ENCODE measurements at regions not wholly inside any gene's neighbourhood (a gene's known extent, or its start where the extent isn't known, plus 50 kb on each side); places are given as distances from the start of the nearest gene placed in this dataset.
"Not testable (repeated sequence)": the region's sequence is repeated elsewhere in the genome, so short reads cannot be mapped to it uniquely, and the experiment has no call there.

DNA sequence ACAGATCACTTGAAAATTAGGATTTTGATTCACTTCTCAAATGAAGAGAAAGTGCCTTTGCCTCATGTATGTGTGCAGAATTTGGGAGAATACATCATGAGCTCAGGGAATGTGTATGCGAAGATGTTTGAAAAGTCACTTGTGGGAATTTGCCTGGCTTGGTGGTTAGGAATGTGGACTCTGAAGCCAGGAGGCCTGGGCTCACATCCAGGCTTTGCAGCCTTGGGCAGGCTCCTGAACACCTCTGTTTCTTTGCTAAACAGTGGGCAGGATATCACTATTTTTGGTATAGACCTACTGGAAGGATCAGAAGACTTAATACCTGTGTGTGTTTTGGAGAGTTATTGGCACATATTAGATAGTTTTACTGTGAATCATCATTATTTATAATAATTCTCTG is 295.0 kb upstream of the PLGLB2 start:
- not testable (repeated sequence) for DNase-seq (ENCODE audit: low read depth in 1 of 2, low spot score in 1 of 2)

DNA sequence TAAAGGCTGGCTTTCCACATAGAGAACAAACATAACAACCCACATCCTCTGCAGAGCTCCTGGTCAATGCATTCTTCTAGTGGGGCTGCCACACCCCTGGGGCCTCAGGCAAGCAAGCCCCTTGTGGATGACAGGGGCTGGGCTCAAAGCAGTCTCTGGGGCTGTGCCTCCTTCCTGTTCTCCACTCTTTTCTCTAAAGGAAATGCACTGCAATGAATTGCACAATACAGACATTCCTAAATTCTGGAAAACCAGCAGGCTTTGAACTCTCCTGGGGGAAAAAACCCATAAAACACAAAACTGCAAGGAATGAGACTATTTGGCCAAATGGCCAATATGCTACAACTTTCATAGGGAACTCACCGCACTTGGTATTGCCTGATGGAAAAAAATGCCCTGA is 293.9 kb upstream of the PLGLB2 start:
- not testable (repeated sequence) for DNase-seq (ENCODE audit: low read depth in 1 of 2, low spot score in 1 of 2)

- not testable (repeated sequence) for DNase-seq (ENCODE audit: low read depth in 1 of 2, low spot score in 1 of 2)
Measured at GRCh38 chr2:87454421-87454820, 293.5 kb upstream of the PLGLB2 start.

- not testable (repeated sequence) for DNase-seq (ENCODE audit: low read depth in 1 of 2, low spot score in 1 of 2)
Measured at GRCh38 chr2:87455209-87455853, 292.6 kb upstream of the PLGLB2 start.

- DNase-seq (ENCODE audit: low read depth in 1 of 2, low spot score in 1 of 2) = not testable (repeated sequence)
Measured at GRCh38 chr2:87455854-87456249, 292.0 kb upstream of the PLGLB2 start.

- not testable (repeated sequence) for DNase-seq (ENCODE audit: low read depth in 1 of 2, low spot score in 1 of 2)
Measured at GRCh38 chr2:87456477-87457128, 291.3 kb upstream of the PLGLB2 start.

GRCh38 chr2:87457129-87457499 is 290.8 kb upstream of the PLGLB2 start:
- not testable (repeated sequence) for DNase-seq (ENCODE audit: low read depth in 1 of 2, low spot score in 1 of 2)

GRCh38 chr2:87458938-87459337 is 288.9 kb upstream of the PLGLB2 start:
- not testable (repeated sequence) for DNase-seq (ENCODE audit: low read depth in 1 of 2, low spot score in 1 of 2)

GRCh38 chr2:87460104-87460503 is 287.8 kb upstream of the PLGLB2 start:
- DNase-seq (ENCODE audit: low read depth in 1 of 2, low spot score in 1 of 2) = not testable (repeated sequence)

DNA sequence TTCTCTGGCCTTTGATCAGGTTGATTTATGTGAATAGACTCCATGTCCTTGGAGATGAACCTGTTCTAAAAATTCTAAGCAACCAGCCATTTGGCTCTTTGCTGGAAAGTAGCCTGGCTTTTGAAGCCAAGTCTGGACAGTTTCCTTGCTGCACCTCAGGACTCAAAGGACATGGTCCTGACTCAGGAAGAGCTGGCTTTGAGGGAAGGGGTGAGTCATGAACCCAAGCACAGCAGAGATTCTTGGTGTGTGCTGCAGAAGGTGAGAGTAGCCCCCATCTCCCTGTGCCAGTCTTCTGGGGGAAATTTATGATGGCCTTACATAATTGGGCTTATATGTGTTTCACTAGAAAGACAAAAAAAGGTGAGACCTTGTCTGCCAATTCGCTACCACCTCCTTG is 287.2 kb upstream of the PLGLB2 start:
- not testable (repeated sequence) for DNase-seq (ENCODE audit: low read depth in 1 of 2, low spot score in 1 of 2)

GRCh38 chr2:87461671-87462070 is 286.2 kb upstream of the PLGLB2 start:
- not testable (repeated sequence) for DNase-seq (ENCODE audit: low read depth in 1 of 2, low spot score in 1 of 2)

DNA sequence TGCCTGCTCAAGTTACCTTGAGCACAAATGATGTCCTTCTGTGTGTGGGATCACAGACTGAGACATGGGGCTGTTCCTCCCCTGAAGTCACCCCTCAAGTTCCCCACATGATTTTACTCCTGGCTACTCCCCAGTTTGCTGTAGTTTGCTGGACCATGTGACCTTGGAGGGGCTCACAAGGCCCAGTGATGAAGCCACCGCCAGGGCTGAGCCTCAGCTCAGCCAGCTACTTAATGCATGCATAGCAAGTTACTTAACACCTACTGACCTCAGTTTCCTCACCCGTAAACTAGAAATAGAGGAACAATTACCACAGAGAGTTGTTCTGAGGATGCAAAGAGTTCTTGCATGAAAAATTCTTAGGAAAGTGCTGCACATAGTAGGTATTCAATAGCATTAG is 283.7 kb upstream of the PLGLB2 start:
- DNase-seq (ENCODE audit: low read depth in 1 of 2, low spot score in 1 of 2) = not testable (repeated sequence)

DNA sequence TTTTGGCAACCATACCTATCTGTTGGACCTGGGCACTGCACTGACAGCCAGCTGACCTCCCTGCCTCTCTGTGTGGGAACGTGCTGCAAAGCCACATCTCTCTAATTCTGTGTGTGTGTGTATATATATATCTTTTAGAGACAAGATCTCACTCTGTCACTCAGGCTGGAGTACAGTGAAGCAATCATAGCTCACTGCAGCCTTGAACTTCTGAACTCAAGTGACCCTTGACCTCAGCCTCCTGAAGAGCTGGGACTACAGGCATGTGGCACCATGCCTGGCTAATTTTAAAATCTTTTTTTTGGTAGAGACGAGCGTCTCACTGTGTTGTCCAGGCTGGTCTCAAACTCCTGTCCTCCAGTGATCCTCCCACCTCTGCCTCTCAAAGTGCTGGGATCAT is 282.2 kb upstream of the PLGLB2 start:
- DNase-seq (ENCODE audit: low read depth in 1 of 2, low spot score in 1 of 2) = not testable (repeated sequence)

DNA sequence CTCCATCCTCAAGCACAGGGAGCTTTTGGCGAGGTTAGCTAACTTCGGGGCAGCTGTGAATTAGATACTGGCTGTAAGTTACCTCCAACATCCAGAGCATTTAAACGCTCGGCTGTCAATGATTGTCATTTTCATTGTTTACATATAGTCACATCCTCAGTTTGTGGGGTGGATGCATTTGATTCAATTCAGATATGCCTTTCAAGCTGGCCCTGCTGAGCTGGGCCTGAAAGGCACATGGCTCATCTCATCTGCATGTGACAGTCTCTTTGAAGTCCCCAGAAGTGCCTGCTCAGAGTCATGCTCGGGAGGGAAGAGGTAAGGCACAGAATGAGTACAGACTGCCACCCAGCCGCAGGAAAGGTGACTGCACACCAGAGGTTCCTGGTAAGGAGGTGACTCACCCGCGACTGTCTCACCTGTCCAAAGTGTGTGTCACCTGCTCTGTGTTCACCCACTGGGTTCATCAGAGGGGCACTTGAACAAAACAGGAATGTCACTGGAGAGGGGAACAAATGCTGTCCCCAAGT is 281.2 kb upstream of the PLGLB2 start:
- DNase-seq (ENCODE audit: low read depth in 1 of 2, low spot score in 1 of 2) = peak in 1 of 2 donors; percentile 57

DNA sequence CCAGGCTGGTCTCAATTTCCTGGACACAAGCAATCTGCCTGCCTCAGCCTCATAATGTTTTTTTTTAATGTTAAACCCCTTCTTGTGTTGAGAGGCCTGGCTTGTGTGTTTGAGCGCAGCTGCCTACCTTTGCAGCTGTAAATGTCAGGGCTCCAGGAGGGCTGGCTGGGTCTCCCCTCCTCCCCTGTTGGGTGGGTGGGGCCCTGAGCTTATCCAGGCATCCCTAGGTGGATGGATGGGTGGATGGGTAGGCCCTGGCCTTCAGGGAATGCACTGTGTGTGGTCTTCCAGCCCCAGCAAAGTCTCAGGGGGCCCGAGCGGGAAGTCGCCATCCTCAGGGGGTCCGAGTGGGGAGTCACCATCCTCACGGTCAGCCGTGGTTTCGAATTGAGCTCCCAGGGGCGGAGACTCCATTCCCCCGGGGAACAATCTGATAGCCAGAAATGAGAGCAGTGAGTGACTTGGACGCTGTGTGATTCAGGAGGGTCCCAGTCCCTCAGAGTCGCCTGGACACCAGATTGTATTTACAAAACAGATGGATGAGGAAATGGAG is 279.4 kb upstream of the PLGLB2 start:
- DNase-seq (ENCODE audit: low read depth in 1 of 2, low spot score in 1 of 2) = not testable (repeated sequence)

- not testable (repeated sequence) for DNase-seq (ENCODE audit: low read depth in 1 of 2, low spot score in 1 of 2)
Measured at GRCh38 chr2:87469180-87470151, 278.4 kb upstream of the PLGLB2 start.

DNA sequence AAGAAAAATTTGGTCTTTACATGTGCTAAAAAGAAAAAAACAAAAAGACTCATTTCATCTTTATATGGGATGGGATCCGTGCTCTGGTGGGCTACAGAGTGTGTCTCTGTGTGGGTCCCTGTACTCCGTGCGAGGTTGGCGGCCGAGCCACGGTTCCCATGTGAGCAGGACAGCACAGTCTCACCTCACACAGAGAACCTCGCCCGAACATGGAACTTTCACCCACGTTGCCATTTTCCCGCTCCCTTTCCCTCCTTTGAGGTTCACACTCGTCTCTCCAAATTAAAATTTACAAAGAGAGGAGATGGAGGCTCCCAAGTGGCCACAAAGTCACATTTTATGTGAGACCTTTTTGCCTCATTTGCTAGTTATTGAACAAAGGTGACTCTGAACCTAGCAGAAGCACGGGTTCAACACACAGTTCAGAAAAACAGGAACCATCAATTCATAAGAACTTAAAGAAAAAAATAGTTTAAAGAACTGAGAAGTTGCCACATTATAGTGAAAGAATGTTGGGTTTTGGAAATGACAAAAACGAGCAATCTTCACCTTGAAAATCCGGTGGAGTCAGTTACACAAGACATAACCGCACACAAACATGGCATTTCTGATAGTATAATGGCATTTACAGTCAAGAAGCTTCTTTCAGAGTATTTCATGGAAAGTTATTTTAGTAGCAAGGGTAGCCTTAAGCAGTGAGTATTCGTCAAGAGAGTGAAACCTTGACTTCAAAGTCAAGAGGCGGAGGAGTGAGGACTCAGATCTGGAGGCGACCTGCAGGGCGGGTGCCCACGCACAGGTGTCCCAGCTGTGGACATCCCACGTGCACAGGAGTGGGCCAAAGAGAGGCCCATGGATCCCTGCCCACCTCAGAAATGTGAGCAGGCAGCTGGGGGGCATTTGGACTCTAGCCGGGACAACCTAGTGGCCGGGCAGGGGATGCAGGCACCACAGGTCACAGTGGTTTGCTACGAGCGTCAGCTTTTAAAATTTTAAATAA is 277.2 kb upstream of the PLGLB2 start:
- peak in 1 of 2 donors; percentile 23 for DNase-seq (ENCODE audit: low read depth in 1 of 2, low spot score in 1 of 2)

DNA sequence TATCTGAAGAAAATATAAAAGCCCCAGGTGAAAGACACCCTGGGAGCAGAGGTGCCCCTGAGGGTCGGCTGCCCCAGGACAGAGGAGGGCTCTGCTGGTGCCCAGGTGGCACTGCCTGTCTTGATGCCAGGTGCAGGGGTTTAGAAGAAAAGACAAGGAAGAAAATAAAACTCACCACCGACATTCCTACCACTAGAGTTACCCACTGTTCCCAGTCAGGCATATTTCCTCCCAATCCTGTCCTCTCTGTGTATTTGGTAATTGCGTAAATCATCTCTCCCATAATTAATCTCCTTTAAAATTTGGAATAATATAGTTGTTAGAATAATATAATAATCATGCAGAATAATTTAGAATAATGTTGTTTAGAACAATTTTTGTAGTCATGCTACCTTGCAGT is 276.4 kb upstream of the PLGLB2 start:
- not testable (repeated sequence) for DNase-seq (ENCODE audit: low read depth in 1 of 2, low spot score in 1 of 2)

- DNase-seq (ENCODE audit: low read depth in 1 of 2, low spot score in 1 of 2) = not testable (repeated sequence)
Measured at GRCh38 chr2:87476223-87476872, 271.5 kb upstream of the PLGLB2 start.

All from stimulated activated CD4-positive, alpha-beta T cell treated with anti-CD3 and anti-CD28 coated beads, Interleukin-15, amount 100 ng/mL, for 1 hour (primary cell).